GM12875 (cell line): ENCODE measurements at regions not wholly inside any gene's neighbourhood (a gene's known extent, or its start where the extent isn't known, plus 50 kb on each side); places are given as distances from the start of the nearest gene placed in this dataset.

Source experiments
- H3K4me3 ChIP-seq: one replicate; pipeline ENCODE4 v1.5.1; 2011; ENCODE audit warnings: low read depth, low read length, control low read depth
- CTCF ChIP-seq: IDR thresholded peaks from 2 replicates; pipeline ENCODE4 v1.5.1; 2011; ENCODE audit warnings: low read depth, mild to moderate bottlenecking, control low read depth, inconsistent platforms, low read length, moderate library complexity, borderline replicate concordance; ENCODE audit not compliant: insufficient read depth

GRCh38 chr3:124660599-124660998 is 69.7 kb upstream of the UMPS start:
- H3K4me3 ChIP-seq: no peak overlapping the region
- no peak for TF ChIP-seq CTCF

GRCh38 chr3:124663690-124664089 is 66.6 kb upstream of the UMPS start:
- no peak overlapping the region for H3K4me3 ChIP-seq
- TF ChIP-seq CTCF: no peak

- no peak for TF ChIP-seq CTCF
Observed at GRCh38 chr3:124664804-124665203, 65.4 kb upstream of the UMPS start.

GRCh38 chr3:124666067-124666466 is 64.2 kb upstream of the UMPS start:
- no peak for TF ChIP-seq CTCF

More at GRCh38 chr3:124664804-124665203, 65.4 kb upstream of the UMPS start:
- no peak overlapping the region for H3K4me3 ChIP-seq

GRCh38 chr3:124669470-124669869 is 60.8 kb upstream of the UMPS start:
- TF ChIP-seq CTCF: no peak

More at GRCh38 chr3:124666067-124666466, 64.2 kb upstream of the UMPS start:
- H3K4me3 ChIP-seq: no peak overlapping the region

GRCh38 chr3:124671106-124671505 is 59.1 kb upstream of the UMPS start:
- no peak for TF ChIP-seq CTCF
- no peak overlapping the region for H3K4me3 ChIP-seq

More at GRCh38 chr3:124669470-124669869, 60.8 kb upstream of the UMPS start:
- H3K4me3 ChIP-seq: no peak overlapping the region

GRCh38 chr3:124674336-124674735 is 55.9 kb upstream of the UMPS start:
- TF ChIP-seq CTCF: no peak
- H3K4me3 ChIP-seq: no peak overlapping the region
